Stomach smooth muscle (tissue), 2 donors: ENCODE measurements at regions not wholly inside any gene's neighbourhood (a gene's known extent, or its start where the extent isn't known, plus 50 kb on each side); places are given as distances from the start of the nearest gene placed in this dataset.

ENCODE experiments used
- H3K27ac ChIP-seq: one replicate; pipeline ENCODE4 v1.7.0; 2013; ENCODE audit warnings: mild to moderate bottlenecking, low read length, inconsistent platforms
- H3K27me3 ChIP-seq, 2 donors: one replicate each; pipeline ENCODE4 v1.7.0; 2013; ENCODE audit warnings: low read length in 2 of 2; ENCODE audit not compliant: insufficient read depth in 2 of 2, control insufficient read depth in 1 of 2
- H3K36me3 ChIP-seq, 2 donors: one replicate each; pipeline ENCODE4 v1.7.0; 2013; ENCODE audit warnings: low read length in 2 of 2; ENCODE audit not compliant: control insufficient read depth in 2 of 2, insufficient read depth in 2 of 2
- H3K4me1 ChIP-seq: one replicate; pipeline ENCODE4 v1.7.0; 2013; ENCODE audit warnings: low read length; ENCODE audit not compliant: control insufficient read depth, insufficient read depth
- H3K4me3 ChIP-seq, 2 donors: one replicate each; pipeline ENCODE4 v1.7.0; 2013; ENCODE audit warnings: low read length in 2 of 2
- H3K9ac ChIP-seq, 2 donors: one replicate each; pipeline ENCODE4 v1.7.0; 2013; ENCODE audit warnings: low read length in 2 of 2, mild to moderate bottlenecking in 1 of 2
- H3K9me3 ChIP-seq, 2 donors: one replicate each; pipeline ENCODE4 v1.7.0; 2013; ENCODE audit warnings: low read length in 2 of 2; ENCODE audit not compliant: control insufficient read depth in 2 of 2
- donor health status: healthy.
- donor health status: Pancreatic carcinoma.

DNA sequence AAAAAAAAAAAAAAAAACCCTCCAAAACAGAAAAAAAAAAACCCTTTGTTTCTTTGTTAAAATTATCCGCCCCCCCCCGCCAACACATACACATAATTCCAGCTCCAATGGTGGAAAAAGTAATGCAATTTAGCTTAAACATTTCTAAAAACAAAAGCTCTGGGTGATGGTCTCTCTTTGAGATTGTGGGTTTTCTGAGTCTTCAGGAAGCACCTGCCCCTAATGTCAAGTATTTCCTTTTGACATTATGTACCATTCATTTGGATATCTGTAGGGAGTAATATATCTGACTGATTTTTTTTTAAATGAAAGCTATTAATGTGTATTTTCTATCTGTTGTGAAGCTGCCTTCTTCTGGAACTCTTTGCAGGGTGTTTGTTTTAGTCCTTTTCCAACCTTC lies 389.7 kb downstream of the TAF11L14 start:
- Histone ChIP-seq H3K36me3 (no peaks in the 10 kb centered on the region), H3K9me3 (peaks cover 0 to 2% of the 10 kb centered on the region in 2 donors), H3K27ac (no peak overlapping the region), H3K9ac (no peak overlapping the region), H3K4me1 (no peaks in the 10 kb centered on the region), H3K27me3 (no peaks in the 10 kb centered on the region), H3K4me3 (no peak overlapping the region)

DNA sequence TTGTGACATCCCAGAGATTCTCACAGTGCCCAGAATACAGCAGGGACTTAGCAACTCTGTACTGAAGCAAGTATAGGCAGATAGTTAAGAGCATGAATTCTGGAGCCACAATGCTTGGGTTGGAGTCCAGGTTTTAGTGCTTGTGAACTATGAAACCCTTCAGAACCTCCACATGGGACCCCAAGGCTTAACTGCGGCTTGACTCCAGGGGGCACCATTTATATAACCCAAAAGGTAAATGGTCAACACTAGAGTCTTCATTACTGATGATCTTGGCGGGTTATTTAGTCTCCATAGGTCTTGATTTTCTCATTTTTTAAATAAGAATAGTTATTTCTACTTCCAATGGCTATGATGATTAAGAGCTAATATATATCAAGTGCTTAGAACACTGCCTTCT lies 390.3 kb downstream of the TAF11L14 start:
- H3K4me3 ChIP-seq = no peak overlapping the region
- peaks cover 0 to 2% of the 10 kb centered on the region in 2 donors for H3K9me3 ChIP-seq
- H3K27me3 ChIP-seq = no peaks in the 10 kb centered on the region
- no peak overlapping the region for H3K9ac ChIP-seq
- no peaks in the 10 kb centered on the region for H3K36me3 ChIP-seq
- H3K27ac ChIP-seq = no peak overlapping the region
- no peaks in the 10 kb centered on the region for H3K4me1 ChIP-seq

DNA sequence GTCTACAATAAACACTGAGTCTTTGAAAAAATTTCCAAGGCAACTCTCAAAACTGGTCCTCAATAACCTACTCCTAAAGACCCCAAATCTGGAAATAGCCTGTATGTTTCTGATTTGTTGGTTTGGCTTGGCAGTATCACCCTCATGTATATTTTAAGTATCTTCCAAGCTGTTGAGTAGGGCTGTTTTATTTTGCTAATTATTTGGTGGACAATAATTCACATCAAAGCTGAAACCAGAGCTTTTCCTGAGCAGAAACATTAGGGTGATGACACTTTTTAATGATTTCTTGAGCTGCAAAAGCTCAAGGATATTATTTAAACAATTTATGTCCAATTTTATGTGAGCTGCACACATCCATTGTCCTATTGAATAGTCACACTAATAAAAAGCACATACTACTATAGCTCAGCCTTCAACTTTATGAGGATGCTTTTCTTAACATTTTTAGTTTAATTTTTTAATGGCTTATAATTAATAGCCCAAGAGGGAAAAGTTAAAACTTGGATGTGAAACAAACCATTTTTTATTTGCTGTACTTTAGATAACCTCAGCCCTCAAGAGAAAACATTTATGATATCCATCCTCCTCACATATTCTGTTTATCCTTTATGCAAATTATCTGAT lies 393.1 kb downstream of the TAF11L14 start:
- no peaks in the 10 kb centered on the region for H3K36me3 ChIP-seq
- H3K9ac ChIP-seq = no peak overlapping the region
- no peaks in the 10 kb centered on the region for H3K4me1 ChIP-seq
- H3K9me3 ChIP-seq = peaks cover 0 to 2% of the 10 kb centered on the region in 2 donors
- no peak overlapping the region for H3K27ac ChIP-seq
- H3K27me3 ChIP-seq = no peaks in the 10 kb centered on the region
- H3K4me3 ChIP-seq = no peak overlapping the region

DNA sequence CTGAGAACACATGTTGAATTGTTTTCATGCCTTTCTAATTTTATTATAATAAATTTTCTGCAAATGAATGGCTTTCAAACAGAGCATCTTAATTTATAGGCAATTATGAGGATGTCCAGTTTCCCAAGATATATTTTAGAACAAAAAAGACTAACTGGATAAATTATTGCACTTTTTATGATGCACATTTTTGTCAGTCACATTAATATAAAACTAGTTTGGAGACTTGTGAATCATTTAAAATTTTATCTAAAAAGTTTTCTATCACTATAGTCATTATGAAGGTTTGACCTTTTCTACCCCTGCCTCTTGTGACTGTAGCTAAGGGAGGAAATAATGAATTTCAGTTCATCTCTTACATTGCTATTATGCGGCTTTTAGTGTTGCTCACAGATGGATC lies 393.8 kb downstream of the TAF11L14 start:
- Histone ChIP-seq H3K36me3 (no peaks in the 10 kb centered on the region), H3K9ac (no peak overlapping the region), H3K27me3 (no peaks in the 10 kb centered on the region)

GRCh38 chr5:18032744-18033143 lies 398.5 kb downstream of the TAF11L14 start:
- no peak overlapping the region for H3K9ac ChIP-seq
- H3K27ac ChIP-seq = no peak overlapping the region
- no peaks in the 10 kb centered on the region for H3K36me3 ChIP-seq
- H3K27me3 ChIP-seq = no peaks in the 10 kb centered on the region
- peaks cover 0 to 3% of the 10 kb centered on the region in 2 donors for H3K9me3 ChIP-seq
- H3K4me3 ChIP-seq = no peak overlapping the region
- H3K4me1 ChIP-seq = no peaks in the 10 kb centered on the region

More for the DNA sequence above, 393.8 kb downstream of the TAF11L14 start:
- no peak overlapping the region for H3K27ac ChIP-seq
- no peak overlapping the region for H3K4me3 ChIP-seq
- H3K9me3 ChIP-seq = peaks cover 0 to 2% of the 10 kb centered on the region in 2 donors
- H3K4me1 ChIP-seq = no peaks in the 10 kb centered on the region

- Histone ChIP-seq H3K27me3 (no peaks in the 10 kb centered on the region), H3K27ac (no peak overlapping the region), H3K36me3 (no peaks in the 10 kb centered on the region), H3K9ac (no peak overlapping the region), H3K9me3 (peaks cover 0 to 3% of the 10 kb centered on the region in 2 donors), H3K4me1 (no peaks in the 10 kb centered on the region), H3K4me3 (no peak overlapping the region)
Measured at GRCh38 chr5:18036531-18036930, 402.3 kb downstream of the TAF11L14 start.

- Histone ChIP-seq H3K9me3 (peaks cover 0 to 3% of the 10 kb centered on the region in 2 donors), H3K36me3 (no peaks in the 10 kb centered on the region), H3K27me3 (no peaks in the 10 kb centered on the region), H3K4me3 (no peak overlapping the region), H3K27ac (no peak overlapping the region), H3K9ac (no peak overlapping the region), H3K4me1 (no peaks in the 10 kb centered on the region)
Measured at GRCh38 chr5:18037718-18038117, 403.5 kb downstream of the TAF11L14 start.

GRCh38 chr5:18043344-18043743 lies 409.1 kb downstream of the TAF11L14 start:
- Histone ChIP-seq H3K4me3 (no peak overlapping the region), H3K9me3 (no peaks in the 10 kb centered on the region), H3K27me3 (no peaks in the 10 kb centered on the region), H3K36me3 (no peaks in the 10 kb centered on the region), H3K9ac (no peak overlapping the region), H3K4me1 (no peaks in the 10 kb centered on the region), H3K27ac (no peak overlapping the region)

- H3K4me3 ChIP-seq = no peak overlapping the region
- no peaks in the 10 kb centered on the region for H3K36me3 ChIP-seq
- H3K4me1 ChIP-seq = no peaks in the 10 kb centered on the region
- no peaks in the 10 kb centered on the region for H3K9me3 ChIP-seq
- no peak overlapping the region for H3K27ac ChIP-seq
- H3K9ac ChIP-seq = no peak overlapping the region
- H3K27me3 ChIP-seq = no peaks in the 10 kb centered on the region
Measured at GRCh38 chr5:18048449-18048848, 414.2 kb downstream of the TAF11L14 start.

DNA sequence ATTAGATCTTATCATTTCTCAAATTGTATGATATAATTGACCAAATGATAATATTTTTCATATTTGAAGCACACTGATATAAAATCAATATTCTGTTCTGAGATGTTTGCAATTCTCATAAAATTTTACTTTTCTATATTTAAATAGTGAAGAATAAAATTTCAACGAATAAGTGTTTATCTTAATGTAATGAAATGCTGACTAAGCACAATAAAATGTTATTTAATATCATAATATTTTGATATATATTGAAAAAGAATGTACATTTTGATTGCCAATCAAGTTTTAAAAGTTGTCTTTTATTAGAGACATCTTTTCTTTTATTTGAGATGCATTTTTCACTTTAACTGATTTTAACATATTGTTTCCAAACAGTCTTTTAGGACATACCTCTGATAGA lies 416.1 kb downstream of the TAF11L14 start:
- Histone ChIP-seq H3K27me3 (no peaks in the 10 kb centered on the region), H3K9me3 (no peaks in the 10 kb centered on the region), H3K36me3 (no peaks in the 10 kb centered on the region), H3K27ac (no peak overlapping the region), H3K4me3 (no peak overlapping the region), H3K4me1 (no peaks in the 10 kb centered on the region), H3K9ac (no peak overlapping the region)

- H3K27ac ChIP-seq = no peak overlapping the region
- no peaks in the 10 kb centered on the region for H3K4me1 ChIP-seq
- no peak overlapping the region for H3K4me3 ChIP-seq
- no peaks in the 10 kb centered on the region for H3K36me3 ChIP-seq
- H3K27me3 ChIP-seq = no peaks in the 10 kb centered on the region
- H3K9ac ChIP-seq = no peak overlapping the region
- no peaks in the 10 kb centered on the region for H3K9me3 ChIP-seq
Measured at GRCh38 chr5:18050776-18051175, 416.5 kb downstream of the TAF11L14 start.
